CD4-positive, alpha-beta memory T cell (primary cell): ENCODE measurements at regions not wholly inside any gene's neighbourhood (a gene's known extent, or its start where the extent isn't known, plus 50 kb on each side); places are given as distances from the start of the nearest gene placed in this dataset.

ENCODE experiments used
- CTCF ChIA-PET: fragments of 350-600 bp; sonication (Branson Sonifier 250); formaldehyde crosslinking; loops from one replicate; lab custom pipeline; 2021; ENCODE audit warnings: inconsistent platforms; ENCODE audit not compliant: partially characterized antibody; lab: Charles Lee
- POLR2A ChIA-PET: fragments of 350-600 bp; sonication (Branson Sonifier 250); formaldehyde crosslinking; loops from one replicate; lab custom pipeline; 2021; ENCODE audit not compliant: partially characterized antibody; lab: Charles Lee
- DNase-seq, 5 donors: peaks; one replicate each; pipeline versions ENCODE4 v3.0.0 to v3.0.0-alpha.2; 2020 to 2022; ENCODE audit warnings: mixed read lengths in 1 of 5
- H3K27ac ChIP-seq: one replicate; pipeline ENCODE4 v1.7.0; 2013; ENCODE audit warnings: low read depth, low read length
- H3K27me3 ChIP-seq: 2 replicates; pipeline ENCODE4 v1.7.0; 2013; ENCODE audit warnings: mild to moderate bottlenecking, low read length, moderate library complexity; ENCODE audit not compliant: insufficient read depth
- H3K36me3 ChIP-seq: 2 replicates; pipeline ENCODE4 v1.7.0; 2013; ENCODE audit warnings: mild to moderate bottlenecking, low read length, moderate library complexity; ENCODE audit not compliant: insufficient read depth
- H3K4me1 ChIP-seq: 2 replicates; pipeline ENCODE4 v1.7.0; 2013; ENCODE audit warnings: mild to moderate bottlenecking, low read length, moderate library complexity; ENCODE audit not compliant: insufficient read depth
- H3K4me3 ChIP-seq, 2 donors: one replicate each; pipeline ENCODE4 v1.7.0; 2013; ENCODE audit warnings: low read length in 2 of 2, mild to moderate bottlenecking in 1 of 2
- H3K9me3 ChIP-seq, 2 donors: one replicate each; pipeline ENCODE4 v1.7.0; 2013; ENCODE audit warnings: low read length in 2 of 2, control low read depth in 1 of 2; ENCODE audit not compliant: control insufficient read depth in 1 of 2
- H3K27ac Mint-ChIP-seq, 7 donors: one replicate each; pipeline ENCODE4 v1.8.0; 2020 to 2021; ENCODE audit warnings: mixed read lengths in 7 of 7, mild to moderate bottlenecking in 6 of 7, inconsistent platforms in 3 of 7, moderate library complexity in 3 of 7
- H3K27me3 Mint-ChIP-seq, 2 donors: one replicate each; pipeline ENCODE4 v1.8.0; 2020 to 2021; ENCODE audit warnings: mixed read lengths in 2 of 2
- H3K36me3 Mint-ChIP-seq, 2 donors: one replicate each; pipeline ENCODE4 v1.8.0; 2020 to 2021; ENCODE audit warnings: mixed read lengths in 2 of 2, inconsistent platforms in 1 of 2, mild to moderate bottlenecking in 1 of 2
- H3K4me1 Mint-ChIP-seq, 4 donors: one replicate each; pipeline ENCODE4 v1.8.0; 2020 to 2021; ENCODE audit warnings: mixed read lengths in 4 of 4, mild to moderate bottlenecking in 1 of 4
- H3K4me3 Mint-ChIP-seq, 8 donors: one replicate each; pipeline ENCODE4 v1.8.0; 2020 to 2021; ENCODE audit warnings: mixed read lengths in 8 of 8, mild to moderate bottlenecking in 7 of 8, moderate library complexity in 6 of 8, inconsistent platforms in 3 of 8
- H3K9me3 Mint-ChIP-seq, 8 donors: one replicate each; pipeline ENCODE4 v1.8.0; 2020 to 2021; ENCODE audit warnings: mixed read lengths in 8 of 8, mild to moderate bottlenecking in 5 of 8, inconsistent platforms in 3 of 8, moderate library complexity in 1 of 8
- intact Hi-C: fragments of 100-400 bp; cut with micrococcal nuclease; formaldehyde crosslinking; loops from one replicate; pipeline ENCODE4 v1.15.1; 2023

DNA sequence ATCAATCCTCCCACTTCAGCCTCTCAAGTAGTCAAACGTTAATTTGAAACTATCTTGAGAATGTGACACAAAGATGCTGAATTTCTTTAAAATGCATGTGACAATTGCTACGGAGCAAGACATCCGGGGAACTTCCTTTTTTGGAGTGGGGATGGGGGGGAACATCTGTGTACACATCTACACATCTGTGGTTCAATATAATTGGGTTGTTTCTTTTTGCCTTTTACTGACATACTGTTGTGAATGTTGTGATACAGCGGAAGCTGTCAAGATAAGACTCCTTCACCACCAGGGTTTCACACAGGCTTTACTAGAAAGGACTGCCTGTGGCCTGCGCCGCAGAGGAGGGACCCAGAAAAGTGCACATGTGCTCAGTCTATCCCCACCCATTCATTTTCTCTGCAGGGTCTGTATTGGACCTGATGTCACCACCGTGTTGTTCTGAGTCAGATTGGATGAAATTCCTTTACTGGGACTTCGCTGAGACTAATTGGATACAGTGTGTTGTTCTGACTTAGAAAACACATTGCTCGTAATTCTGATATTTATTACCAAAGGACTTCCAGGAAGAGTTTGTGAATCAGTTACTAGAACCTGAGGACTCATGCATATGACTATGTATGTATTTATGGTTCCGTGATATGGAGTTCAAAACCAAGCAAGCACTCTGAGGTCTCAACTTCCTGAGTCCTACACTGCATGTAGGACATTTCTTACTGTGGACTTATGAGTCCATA, 98.7 kb upstream of the SGK1 start:
- peaks cover 0 to 5% (median 0%) of the 10 kb centered on the region in 4 donors for H3K4me1 Mint-ChIP-seq
- H3K4me3 ChIP-seq: no peak overlapping the region
- H3K27ac ChIP-seq: no peak overlapping the region
- no peaks in the 10 kb centered on the region for H3K36me3 ChIP-seq
- H3K9me3 Mint-ChIP-seq: peaks cover 0 to 18% (median 7%) of the 10 kb centered on the region in 8 donors
- peak overlapping the region in 1 of 7 donors; percentile 2 for H3K27ac Mint-ChIP-seq
- peaks cover 0 to 2% of the 10 kb centered on the region in 2 donors for H3K36me3 Mint-ChIP-seq
- DNase-seq: no peak
- ChIA-PET POLR2A (no interaction called here), CTCF (no interaction called here)
- H3K27me3 ChIP-seq: no peaks in the 10 kb centered on the region
- no peaks in the 10 kb centered on the region for H3K9me3 ChIP-seq
- no peak overlapping the region for H3K4me3 Mint-ChIP-seq
- no peaks in the 10 kb centered on the region for H3K4me1 ChIP-seq
- intact Hi-C loops: no loop called here
- peaks cover 0 to 1% of the 10 kb centered on the region in 2 donors for H3K27me3 Mint-ChIP-seq

DNA sequence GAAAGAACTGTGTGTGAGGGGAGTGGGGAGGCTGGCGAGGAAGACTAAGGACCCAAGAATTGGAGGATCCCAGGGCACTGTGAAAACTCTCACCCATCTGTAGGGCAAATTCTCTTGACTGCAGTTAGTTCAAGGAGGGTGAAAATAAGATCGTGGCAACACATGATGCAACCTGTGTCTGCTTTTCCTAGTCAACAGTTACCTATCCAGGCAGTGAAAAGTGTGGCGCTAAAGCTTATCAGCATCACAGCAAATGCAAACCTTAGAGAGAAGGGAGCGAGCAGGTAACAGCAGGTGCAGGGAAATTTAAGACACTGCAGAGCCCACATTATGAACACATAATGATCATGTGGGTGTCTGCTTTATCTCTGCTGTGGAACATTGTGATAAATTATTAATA, 97.7 kb upstream of the SGK1 start:
- Histone ChIP-seq H3K4me3 (no peak overlapping the region), H3K27me3 (no peaks in the 10 kb centered on the region), H3K4me1 (no peaks in the 10 kb centered on the region), H3K36me3 (no peaks in the 10 kb centered on the region), H3K9me3 (no peaks in the 10 kb centered on the region), H3K27ac (no peak overlapping the region)
- peaks cover 0 to 1% of the 10 kb centered on the region in 2 donors for H3K27me3 Mint-ChIP-seq
- peak overlapping the region in 2 of 7 donors; percentile 65 to 77 for H3K27ac Mint-ChIP-seq
- POLR2A ChIA-PET: no interaction called here
- intact Hi-C loops: no loop called here
- DNase-seq: no peak
- H3K4me3 Mint-ChIP-seq: no peak overlapping the region
- peaks cover 0 to 24% (median 10%) of the 10 kb centered on the region in 8 donors for H3K9me3 Mint-ChIP-seq
- peaks cover 0 to 5% (median 0%) of the 10 kb centered on the region in 4 donors for H3K4me1 Mint-ChIP-seq
- CTCF ChIA-PET: no interaction called here
- peaks cover 2 to 3% of the 10 kb centered on the region in 2 donors for H3K36me3 Mint-ChIP-seq

DNA sequence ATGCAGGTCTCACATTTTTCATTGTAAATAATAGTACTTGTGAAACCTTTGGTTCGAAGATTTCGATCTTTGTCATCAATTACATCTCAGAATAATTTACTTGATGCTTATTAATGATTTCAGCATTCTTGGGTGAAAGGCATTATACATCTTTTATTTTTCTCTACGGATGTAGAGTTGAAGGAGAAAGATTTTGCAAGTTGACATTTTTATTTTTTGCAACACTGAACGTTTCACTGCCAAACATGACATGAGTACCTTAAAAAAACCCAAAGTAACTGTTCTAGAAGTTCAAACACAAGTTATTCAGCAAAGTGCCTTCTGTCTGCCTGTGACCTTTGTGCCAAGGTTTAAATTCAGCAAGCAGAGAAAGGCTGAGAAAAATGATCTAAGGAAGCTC, 97.3 kb upstream of the SGK1 start:
- Mint-ChIP-seq H3K9me3 (peaks cover 0 to 24% (median 10%) of the 10 kb centered on the region in 8 donors), H3K27ac (peak overlapping the region in 2 of 7 donors; percentile 65 to 77), H3K4me1 (peaks cover 0 to 5% (median 0%) of the 10 kb centered on the region in 4 donors), H3K27me3 (peaks cover 0 to 1% of the 10 kb centered on the region in 2 donors), H3K4me3 (no peak overlapping the region), H3K36me3 (peaks cover 2 to 3% of the 10 kb centered on the region in 2 donors)
- Histone ChIP-seq H3K9me3 (no peaks in the 10 kb centered on the region), H3K36me3 (no peaks in the 10 kb centered on the region), H3K27me3 (no peaks in the 10 kb centered on the region), H3K4me1 (no peaks in the 10 kb centered on the region), H3K4me3 (no peak overlapping the region), H3K27ac (no peak overlapping the region)
- ChIA-PET CTCF (no interaction called here), POLR2A (no interaction called here)
- no peak for DNase-seq
- intact Hi-C loops: no loop called here

DNA sequence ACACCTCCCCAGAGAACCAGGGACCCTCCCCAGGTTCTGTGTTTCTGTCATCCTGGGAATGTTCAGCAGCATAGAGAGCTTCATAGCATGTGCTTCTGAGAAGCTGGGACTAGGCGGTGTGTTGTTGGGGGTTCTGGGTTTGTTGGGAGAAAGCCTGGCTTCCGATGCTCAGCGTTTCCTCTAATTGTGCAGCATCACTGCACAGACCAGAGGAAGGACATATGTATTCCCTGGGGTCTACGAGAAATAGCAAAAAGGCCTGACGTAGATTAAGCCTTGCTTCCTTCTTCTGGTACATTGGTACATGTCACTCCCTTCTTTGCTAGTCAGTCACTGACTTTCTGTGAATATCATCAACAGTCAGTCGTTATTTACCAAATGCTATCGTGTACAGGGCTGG, 96.9 kb upstream of the SGK1 start:
- Mint-ChIP-seq H3K9me3 (peaks cover 0 to 24% (median 10%) of the 10 kb centered on the region in 8 donors), H3K4me3 (no peak overlapping the region), H3K36me3 (peaks cover 2 to 3% of the 10 kb centered on the region in 2 donors), H3K4me1 (peaks cover 0 to 5% (median 0%) of the 10 kb centered on the region in 4 donors), H3K27ac (no peak overlapping the region), H3K27me3 (peaks cover 0 to 1% of the 10 kb centered on the region in 2 donors)
- POLR2A ChIA-PET: no interaction called here
- Histone ChIP-seq H3K4me3 (no peak overlapping the region), H3K9me3 (no peaks in the 10 kb centered on the region), H3K36me3 (no peaks in the 10 kb centered on the region), H3K27me3 (no peaks in the 10 kb centered on the region), H3K4me1 (no peaks in the 10 kb centered on the region), H3K27ac (no peak overlapping the region)
- DNase-seq: no peak
- CTCF ChIA-PET: no interaction called here
- intact Hi-C loops: no loop called here

DNA sequence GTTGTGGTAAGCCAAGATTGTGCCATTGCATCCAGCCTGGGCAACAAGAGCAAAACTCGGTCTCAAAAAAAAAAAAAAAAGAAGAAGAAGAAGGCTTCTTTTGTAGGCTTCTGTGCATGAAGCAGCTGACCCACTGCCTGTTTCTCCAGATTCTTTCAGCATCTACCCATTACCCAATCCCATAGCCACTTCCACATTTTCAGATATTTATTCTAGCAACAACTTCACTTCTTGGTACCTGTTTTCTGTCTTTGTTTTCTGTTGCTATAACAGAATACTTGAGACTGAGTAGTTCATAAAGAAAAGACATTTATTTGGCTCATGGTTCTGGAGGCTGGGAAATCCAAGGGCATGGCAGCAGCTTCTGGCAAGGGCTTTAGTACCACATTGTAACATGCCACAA, 95.3 kb upstream of the SGK1 start:
- peaks cover 0 to 24% (median 10%) of the 10 kb centered on the region in 8 donors for H3K9me3 Mint-ChIP-seq
- ChIA-PET POLR2A (no interaction called here), CTCF (interaction anchor here (0.8 to 1.1 kb wide), 2 partner anchors 40 to 123 kb away, joined by 3 read pairs; no protein-coding TSS in a partner anchor)
- H3K9me3 ChIP-seq: no peaks in the 10 kb centered on the region
- no peak for DNase-seq
- H3K4me1 Mint-ChIP-seq: peaks cover 0 to 5% (median 0%) of the 10 kb centered on the region in 4 donors
- H3K27ac ChIP-seq: no peak overlapping the region
- intact Hi-C loops: no loop called here
- H3K36me3 ChIP-seq: no peaks in the 10 kb centered on the region
- H3K27me3 Mint-ChIP-seq: no peaks in the 10 kb centered on the region
- H3K4me3 ChIP-seq: no peak overlapping the region
- no peak overlapping the region for H3K4me3 Mint-ChIP-seq
- no peaks in the 10 kb centered on the region for H3K4me1 ChIP-seq
- no peaks in the 10 kb centered on the region for H3K27me3 ChIP-seq
- no peak overlapping the region for H3K27ac Mint-ChIP-seq
- H3K36me3 Mint-ChIP-seq: peaks cover 2 to 3% of the 10 kb centered on the region in 2 donors

DNA sequence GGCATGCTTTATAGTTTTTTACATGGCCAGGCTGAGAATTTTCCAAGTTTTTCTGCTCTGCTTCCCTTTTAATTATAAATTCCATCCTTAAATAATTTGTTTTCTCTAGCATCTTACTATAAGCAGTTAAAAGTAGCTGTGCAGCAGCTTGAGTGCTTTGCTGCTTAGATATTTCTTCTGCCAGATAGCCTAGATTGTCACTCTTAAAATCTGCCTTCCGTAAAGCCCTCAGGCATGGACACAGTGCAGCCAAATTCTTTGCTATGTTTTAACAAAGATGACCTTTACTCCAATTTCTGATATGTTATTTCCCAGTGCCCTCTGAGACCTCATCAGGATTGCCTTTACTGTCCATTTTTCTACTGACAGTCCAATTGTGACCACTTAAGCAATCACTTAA, 92.6 kb upstream of the SGK1 start:
- CTCF ChIA-PET: no interaction called here
- H3K4me3 ChIP-seq: no peak overlapping the region
- no peaks in the 10 kb centered on the region for H3K36me3 ChIP-seq
- no peaks in the 10 kb centered on the region for H3K4me1 Mint-ChIP-seq
- no peak overlapping the region for H3K27ac ChIP-seq
- H3K9me3 Mint-ChIP-seq: peaks cover 0 to 24% (median 10%) of the 10 kb centered on the region in 8 donors
- H3K9me3 ChIP-seq: no peaks in the 10 kb centered on the region
- POLR2A ChIA-PET: no interaction called here
- H3K36me3 Mint-ChIP-seq: peaks cover 2 to 3% of the 10 kb centered on the region in 2 donors
- H3K4me1 ChIP-seq: no peaks in the 10 kb centered on the region
- intact Hi-C loops: no loop called here
- no peaks in the 10 kb centered on the region for H3K27me3 ChIP-seq
- H3K27ac Mint-ChIP-seq: no peak overlapping the region
- DNase-seq: no peak
- no peak overlapping the region for H3K4me3 Mint-ChIP-seq
- no peaks in the 10 kb centered on the region for H3K27me3 Mint-ChIP-seq

DNA sequence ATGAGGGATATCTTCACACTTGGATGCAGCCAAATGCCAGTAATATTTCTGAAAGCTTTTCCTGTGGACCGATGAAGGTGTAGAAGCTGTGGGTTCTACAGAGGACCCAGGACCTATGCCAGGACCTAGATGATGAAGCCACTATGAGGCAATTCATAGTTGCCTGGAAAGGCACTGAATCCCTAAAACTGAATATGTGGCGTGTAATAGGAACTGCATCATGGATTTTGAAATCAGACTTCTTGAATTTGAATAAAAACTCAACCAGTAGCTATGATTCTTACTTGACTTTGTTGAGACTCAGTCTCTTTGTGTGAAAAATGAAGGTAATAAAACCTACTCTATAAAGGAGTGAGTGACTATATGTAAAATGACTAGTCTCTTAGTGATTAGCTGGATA, 89.9 kb upstream of the SGK1 start:
- Histone ChIP-seq H3K4me3 (no peak overlapping the region), H3K4me1 (no peaks in the 10 kb centered on the region), H3K9me3 (no peaks in the 10 kb centered on the region), H3K27me3 (no peaks in the 10 kb centered on the region), H3K27ac (no peak overlapping the region), H3K36me3 (no peaks in the 10 kb centered on the region)
- ChIA-PET POLR2A (no interaction called here), CTCF (interaction anchor here (1.5 kb wide), 1 partner anchor 15 kb away, joined by 4 read pairs; no protein-coding TSS in a partner anchor)
- H3K36me3 Mint-ChIP-seq: peaks cover 2 to 3% of the 10 kb centered on the region in 2 donors
- H3K4me3 Mint-ChIP-seq: no peak overlapping the region
- H3K9me3 Mint-ChIP-seq: peaks cover 0 to 14% (median 4%) of the 10 kb centered on the region in 8 donors
- H3K27me3 Mint-ChIP-seq: no peaks in the 10 kb centered on the region
- intact Hi-C loops: no loop called here
- H3K4me1 Mint-ChIP-seq: no peaks in the 10 kb centered on the region
- DNase-seq: no peak
- H3K27ac Mint-ChIP-seq: no peak overlapping the region
